22Rv1 (cell line): ENCODE measurements at regions not wholly inside any gene's neighbourhood (a gene's known extent, or its start where the extent isn't known, plus 50 kb on each side); places are given as distances from the start of the nearest gene placed in this dataset.

ENCODE experiments used
- CTCF ChIP-seq: fragments of 450-650 bp; IDR thresholded peaks from 2 replicates; pipeline ENCODE4 v1.5.1; 2017; ENCODE audit warnings: mild to moderate bottlenecking
- ZFX ChIP-seq: fragments of 450-650 bp; IDR thresholded peaks from 2 replicates; pipeline ENCODE4 v1.6.1; 2017; ENCODE audit warnings: antibody characterized with exemption, borderline replicate concordance

- TF ChIP-seq CTCF (no peak), ZFX (no peak)
Observed at GRCh38 chr21:16552880-16553279, 823.1 kb downstream of the USP25 start.
